Right hindlimb (tissue), 1 donor: ENCODE measurements at regions not wholly inside any gene's neighbourhood (a gene's known extent, or its start where the extent isn't known, plus 50 kb on each side); places are given as distances from the start of the nearest gene placed in this dataset.
A peak's percentile ranks its signal among the peaks of the same experiment; 100 is the strongest.

Experiments
- DNase-seq: peaks from one replicate; pipeline ENCODE4 v3.0.0-alpha.2; 2018

DNA sequence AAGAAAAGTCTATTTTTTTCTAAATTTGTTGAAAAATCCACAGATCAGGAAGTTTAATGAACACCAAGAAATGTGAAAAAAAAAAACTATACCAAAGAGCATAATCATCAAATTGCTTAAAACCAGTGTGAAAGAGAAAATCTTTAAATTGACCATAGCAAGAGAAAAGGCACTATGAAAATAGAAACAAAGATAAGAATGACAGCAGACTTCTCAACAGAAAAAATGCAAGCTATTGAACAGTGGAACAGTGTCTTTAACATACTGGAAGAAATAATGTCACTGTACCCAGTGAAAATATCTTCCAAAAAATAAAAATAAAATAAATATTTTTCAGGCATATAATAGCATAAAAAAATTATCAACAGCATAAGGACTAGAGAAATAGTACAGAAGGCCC lies 243.0 kb upstream of the GJB5 start:
- DNase-seq = no peak

- no peak for DNase-seq
Measured at GRCh38 chr1:34518146-34518699, 236.6 kb upstream of the GJB5 start.

GRCh38 chr1:34520111-34520510 lies 234.7 kb upstream of the GJB5 start:
- DNase-seq = no peak

DNA sequence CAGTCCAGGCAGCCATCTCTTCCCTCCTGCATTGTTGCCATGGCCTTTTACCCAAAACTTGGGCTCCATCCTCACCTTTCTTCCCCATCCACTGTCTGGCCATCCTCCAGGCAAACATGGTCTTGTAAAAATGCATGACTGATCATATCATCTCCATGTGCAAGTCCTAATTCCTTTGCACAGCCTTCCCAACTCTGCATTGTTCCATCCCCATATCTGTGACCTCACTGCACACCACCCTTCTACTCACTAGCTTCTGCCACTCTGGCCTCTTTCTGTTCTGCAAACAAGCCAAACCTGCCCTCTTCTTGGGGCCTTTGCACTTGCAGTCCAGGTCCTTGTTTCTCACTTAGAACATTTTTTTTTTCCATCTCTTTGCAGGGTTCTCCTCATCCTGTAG lies 230.1 kb upstream of the GJB5 start:
- no peak for DNase-seq

- DNase-seq = no peak
Measured at GRCh38 chr1:34529935-34530859, 224.7 kb upstream of the GJB5 start.

GRCh38 chr1:34532113-34532512 lies 222.7 kb upstream of the GJB5 start:
- DNase-seq = no peak

GRCh38 chr1:34538481-34538880 lies 216.4 kb upstream of the GJB5 start:
- no peak for DNase-seq

DNA sequence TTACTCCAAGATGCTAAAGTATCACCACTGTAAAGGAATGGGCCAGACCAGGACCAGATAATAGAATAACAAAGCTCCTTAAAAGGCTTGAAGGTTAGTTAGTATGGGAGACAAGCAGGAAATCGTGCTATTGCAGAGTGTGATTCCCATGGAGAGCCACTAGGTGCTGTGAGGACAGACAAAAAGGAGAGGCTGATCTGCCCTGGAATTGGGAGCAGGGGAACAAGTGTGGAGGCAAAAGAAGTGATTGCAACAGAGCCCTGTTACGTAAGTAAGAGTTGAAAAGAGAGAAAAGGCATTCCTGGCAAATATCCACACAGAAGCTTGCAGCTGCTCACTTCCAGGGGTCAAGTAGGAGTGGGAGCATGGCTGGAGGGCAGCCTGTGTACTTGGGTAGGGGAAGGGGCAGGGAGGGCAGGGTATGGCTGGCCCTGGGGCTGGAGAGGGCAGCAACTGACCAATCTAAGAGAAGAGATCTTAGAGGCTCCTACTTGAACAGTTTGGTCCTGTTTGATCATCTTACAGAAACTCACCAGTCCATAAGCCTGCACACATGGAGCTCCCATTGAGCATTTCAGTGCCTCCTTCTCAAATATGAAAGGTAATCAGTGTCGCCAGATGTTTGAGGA lies 207.7 kb upstream of the GJB5 start:
- no peak for DNase-seq

DNA sequence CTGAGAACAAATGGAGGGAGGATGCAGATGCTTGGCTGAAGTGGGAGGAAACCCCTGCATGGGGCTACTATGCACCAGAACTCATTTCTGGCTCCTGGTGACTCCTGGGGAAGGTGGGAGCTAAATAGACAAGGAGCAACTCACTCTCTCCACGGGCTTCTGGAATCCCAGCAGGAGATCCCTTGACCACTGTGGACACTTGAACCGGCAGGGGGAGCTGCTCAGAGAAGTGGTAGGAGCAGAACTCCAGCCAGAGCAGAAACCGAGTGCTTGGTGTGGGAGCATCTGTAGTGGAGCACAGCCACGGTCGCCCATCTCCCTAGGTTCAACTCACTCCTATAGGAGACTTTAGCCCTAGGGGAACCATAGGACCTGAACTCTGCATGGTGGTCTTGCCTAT lies 205.6 kb upstream of the GJB5 start:
- no peak for DNase-seq

- no peak for DNase-seq
Measured at GRCh38 chr1:34578306-34578705, 176.5 kb upstream of the GJB5 start.

- DNase-seq = no peak
Measured at GRCh38 chr1:34582356-34582755, 172.5 kb upstream of the GJB5 start.

DNA sequence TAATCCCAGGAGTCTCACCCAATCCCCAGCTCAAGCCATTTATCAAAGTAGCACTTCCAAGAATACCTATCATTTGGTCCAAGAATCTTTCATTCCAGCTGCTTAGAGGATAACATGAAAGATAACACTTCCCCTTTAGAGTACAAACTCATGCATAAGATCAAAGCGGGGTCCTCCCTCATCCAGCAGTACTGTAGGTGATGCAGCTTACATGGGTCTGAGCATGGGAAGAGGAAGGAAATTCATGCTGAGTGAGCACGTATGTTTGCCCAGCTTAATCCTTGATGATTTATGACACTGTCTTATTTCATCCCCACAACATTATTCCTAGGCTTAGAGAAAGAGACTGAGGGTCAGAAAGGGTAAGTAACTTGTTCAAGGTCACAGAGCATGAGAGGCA lies 167.1 kb upstream of the GJB5 start:
- no peak for DNase-seq

GRCh38 chr1:34590211-34590623 lies 164.6 kb upstream of the GJB5 start:
- no peak for DNase-seq

DNA sequence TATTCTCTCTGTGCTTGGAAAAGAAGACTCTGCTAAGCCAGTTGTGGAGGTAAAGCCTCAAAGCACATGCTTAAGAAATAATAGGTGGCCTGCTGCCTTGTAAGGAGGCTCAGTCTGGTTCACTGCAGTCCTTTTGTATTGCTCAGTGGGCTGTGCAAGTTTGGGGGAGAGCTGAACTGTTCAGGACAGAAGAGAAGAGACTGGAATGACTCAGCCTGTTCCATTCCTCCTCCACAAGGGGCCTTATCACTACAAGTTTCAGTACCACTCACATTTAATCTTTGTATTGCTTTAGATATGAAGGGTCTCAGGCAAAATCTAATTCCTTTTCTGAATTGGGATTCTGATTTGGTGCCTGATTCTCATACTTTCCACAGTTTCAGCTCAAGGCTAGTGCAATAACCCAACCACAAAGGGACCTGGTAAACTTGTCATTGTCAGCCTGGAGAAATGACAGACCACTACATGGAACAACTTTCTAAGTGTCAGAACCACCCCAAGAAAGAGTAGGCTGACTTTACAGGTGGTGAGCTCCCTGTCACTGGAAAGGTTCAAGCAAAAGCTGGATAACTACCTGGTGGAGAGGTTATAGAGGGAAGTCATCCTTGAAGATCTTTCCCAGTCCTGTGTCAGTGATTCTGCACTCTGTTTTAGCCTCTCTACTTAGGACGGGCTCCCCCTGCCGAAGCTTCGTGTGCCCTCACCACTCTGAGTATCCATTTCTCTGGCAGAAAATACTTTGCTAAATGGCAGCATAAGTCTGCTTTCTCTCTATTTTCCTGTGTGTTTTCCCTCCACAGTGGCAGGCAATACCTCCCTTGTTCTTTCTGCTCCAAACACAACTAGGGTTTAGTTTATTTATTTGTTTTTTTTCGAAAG lies 162.9 kb upstream of the GJB5 start:
- DNase-seq = no peak

DNA sequence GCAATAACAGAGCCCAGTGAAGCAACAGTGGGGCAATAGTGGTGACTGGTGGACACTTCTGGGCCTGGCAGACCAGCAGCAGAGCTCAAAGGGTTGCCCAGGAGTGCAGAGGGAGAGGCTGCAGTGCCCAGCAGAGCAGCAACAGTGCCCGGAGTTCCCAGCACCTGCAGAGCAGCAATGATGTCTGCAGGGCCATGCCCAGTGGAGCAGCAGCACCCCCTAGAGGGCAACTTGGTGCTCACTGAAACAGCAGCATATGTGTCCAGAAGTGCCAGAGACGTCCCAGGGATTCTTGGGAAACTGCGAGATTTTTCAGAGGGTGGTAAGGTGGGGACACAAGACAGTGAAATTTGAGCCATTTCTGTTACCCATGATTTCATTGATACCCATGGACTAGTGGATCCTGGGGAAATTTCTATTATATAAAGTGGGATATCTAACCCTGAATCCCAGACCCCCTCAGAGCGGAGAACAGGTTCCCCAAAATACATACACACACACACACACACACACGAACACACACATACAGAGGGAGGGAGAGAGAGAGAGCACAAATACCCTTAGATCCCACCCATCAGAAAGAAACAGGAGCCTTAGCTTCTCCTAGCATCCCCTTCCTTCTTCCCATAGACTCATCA lies 156.9 kb upstream of the GJB5 start:
- DNase-seq = peak; percentile 35

- no peak for DNase-seq
Measured at GRCh38 chr1:34602907-34603306, 151.9 kb upstream of the GJB5 start.

GRCh38 chr1:34603594-34603993 lies 151.3 kb upstream of the GJB5 start:
- no peak for DNase-seq

GRCh38 chr1:34606504-34606903 lies 148.3 kb upstream of the GJB5 start:
- DNase-seq = no peak

DNA sequence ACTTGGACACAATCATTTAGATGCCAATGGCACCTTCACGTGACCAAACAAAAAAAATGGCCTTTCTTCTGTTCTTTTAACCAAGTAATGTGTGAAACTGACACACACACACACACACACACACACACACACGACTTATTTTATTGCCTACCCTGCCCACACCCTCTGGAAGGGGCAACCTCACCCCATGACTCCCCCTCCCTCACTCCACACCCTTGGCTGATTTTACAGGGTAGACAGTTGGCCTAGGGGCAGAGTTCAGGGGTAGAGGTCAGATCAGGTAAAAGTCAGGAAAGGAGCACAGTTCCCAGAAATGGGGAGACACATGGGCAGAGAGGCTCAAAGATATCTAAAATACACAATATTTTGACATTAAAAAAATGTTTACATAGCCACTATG lies 144.8 kb upstream of the GJB5 start:
- no peak for DNase-seq

- no peak for DNase-seq
Measured at GRCh38 chr1:34611571-34611970, 143.3 kb upstream of the GJB5 start.

- DNase-seq = no peak
Measured at GRCh38 chr1:34612091-34612827, 142.6 kb upstream of the GJB5 start.
